Mesendoderm (in vitro differentiated cells): ENCODE measurements at regions not wholly inside any gene's neighbourhood (a gene's known extent, or its start where the extent isn't known, plus 50 kb on each side); places are given as distances from the start of the nearest gene placed in this dataset.

Experiments used
- DNase-seq: peaks from one replicate; pipeline ENCODE4 v3.0.0; 2013
- H2AK5ac ChIP-seq: 2 replicates; pipeline ENCODE4 v1.6.1; 2013; ENCODE audit warnings: low read length, inconsistent platforms
- H2BK120ac ChIP-seq: 2 replicates; pipeline ENCODE4 v1.6.1; 2013; ENCODE audit warnings: low read depth, mild to moderate bottlenecking, low read length, moderate library complexity, mixed read lengths
- H2BK15ac ChIP-seq: replicated peaks from 2 replicates; pipeline ENCODE4 v1.6.1; 2013; ENCODE audit warnings: low read depth, mild to moderate bottlenecking, moderate library complexity
- H2BK5ac ChIP-seq: 2 replicates; pipeline ENCODE4 v1.6.1; 2013; ENCODE audit warnings: low read length, inconsistent platforms
- H3K18ac ChIP-seq: 2 replicates; pipeline ENCODE4 v1.6.1; 2013; ENCODE audit warnings: mild to moderate bottlenecking, low read length, mixed read lengths
- H3K23ac ChIP-seq: one replicate; pipeline ENCODE4 v1.6.1; 2013; ENCODE audit warnings: low read length
- H3K27ac ChIP-seq: 2 replicates; pipeline ENCODE4 v1.5.1; 2013; ENCODE audit warnings: low read depth, mild to moderate bottlenecking, inconsistent platforms, low read length, moderate library complexity
- H3K27me3 ChIP-seq: 2 replicates; pipeline ENCODE4 v1.6.1; 2013; ENCODE audit warnings: low read length, control low read depth, mild to moderate bottlenecking, inconsistent platforms; ENCODE audit not compliant: insufficient read depth, poor library complexity
- H3K36me3 ChIP-seq: 2 replicates; pipeline ENCODE4 v1.6.1; 2013; ENCODE audit warnings: low read length, inconsistent platforms; ENCODE audit not compliant: control insufficient read depth, insufficient read depth
- H3K4ac ChIP-seq: one replicate; pipeline ENCODE4 v1.6.1; 2013; ENCODE audit warnings: low read depth, mild to moderate bottlenecking, low read length, moderate library complexity
- H3K4me1 ChIP-seq: 2 replicates; pipeline ENCODE4 v1.6.1; 2013; ENCODE audit warnings: low read depth, low read length, inconsistent platforms; ENCODE audit not compliant: control insufficient read depth
- H3K4me2 ChIP-seq: 2 replicates; pipeline ENCODE4 v1.6.1; 2013; ENCODE audit warnings: low read length
- H3K4me3 ChIP-seq: 2 replicates; pipeline ENCODE4 v1.5.1; 2013; ENCODE audit warnings: mild to moderate bottlenecking, low read length
- H3K56ac ChIP-seq: one replicate; pipeline ENCODE4 v1.6.1; 2013; ENCODE audit warnings: low read length
- H3K79me1 ChIP-seq: 2 replicates; pipeline ENCODE4 v1.6.1; 2013; ENCODE audit warnings: low read length, inconsistent platforms
- H3K79me2 ChIP-seq: 2 replicates; pipeline ENCODE4 v1.6.1; 2013; ENCODE audit warnings: mild to moderate bottlenecking, low read length; ENCODE audit not compliant: control insufficient read depth, insufficient read depth
- H3K9ac ChIP-seq: 2 replicates; pipeline ENCODE4 v1.6.1; 2013; ENCODE audit warnings: low read length, inconsistent platforms
- H4K5ac ChIP-seq: one replicate; pipeline ENCODE4 v1.6.1; 2013; ENCODE audit warnings: low read length
- H4K8ac ChIP-seq: one replicate; pipeline ENCODE4 v1.6.1; 2013; ENCODE audit warnings: low read depth, mild to moderate bottlenecking, control low read depth, low read length, moderate library complexity
- WGBS: extraction: QIAGEN DNeasy Blood & Tissue Kit; methylation state at CpG from one replicate; pipeline ENCODE4 v1.1.7; 2013; ENCODE audit warnings: low lambda C conversion rate, missing lambda C conversion rate; ENCODE audit not compliant: insufficient coverage; ENCODE audit errors: extremely low coverage; 5-methylcytosine and 5-hydroxymethylcytosine counted together

DNA sequence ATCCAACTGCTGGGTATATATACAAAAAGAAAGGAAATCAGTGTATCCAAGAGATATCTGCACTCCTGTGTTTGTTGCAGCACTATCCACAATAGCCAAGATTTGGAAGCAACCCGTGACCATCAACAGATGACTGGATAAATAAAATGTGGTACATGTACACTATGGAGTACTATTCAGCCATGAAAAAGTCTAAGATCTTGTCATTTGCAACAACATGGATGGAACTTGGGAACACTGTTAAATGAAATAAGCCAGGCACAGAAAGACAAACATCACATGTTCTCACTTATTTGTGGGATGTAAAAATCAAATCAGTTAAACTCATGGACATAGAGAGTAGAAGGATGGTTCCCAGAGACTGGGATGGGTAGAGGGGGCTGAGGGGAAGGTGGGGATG lies 620.7 kb downstream of the RBFOX1 start:
- Histone ChIP-seq H4K8ac (no peak overlapping the region), H2AK5ac (no peak overlapping the region), H3K56ac (no peak overlapping the region), H4K5ac (no peak overlapping the region), H3K4me3 (no peak overlapping the region), H2BK120ac (no peak overlapping the region), H3K4ac (no peak overlapping the region), H3K18ac (no peak overlapping the region), H3K79me2 (no peaks in the 10 kb centered on the region), H3K9ac (no peak overlapping the region), H3K27me3 (no peaks in the 10 kb centered on the region), H3K27ac (no peak overlapping the region), H3K23ac (no peak overlapping the region), H2BK5ac (no peak overlapping the region), H3K4me1 (no peaks in the 10 kb centered on the region), H3K36me3 (no peaks in the 10 kb centered on the region), H3K4me2 (no peak overlapping the region), H3K79me1 (no peaks in the 10 kb centered on the region), H2BK15ac (no peak overlapping the region)
- DNase-seq, result no peak
- WGBS, result no CpG with 5 or more reads among the region's 1 CpG

DNA sequence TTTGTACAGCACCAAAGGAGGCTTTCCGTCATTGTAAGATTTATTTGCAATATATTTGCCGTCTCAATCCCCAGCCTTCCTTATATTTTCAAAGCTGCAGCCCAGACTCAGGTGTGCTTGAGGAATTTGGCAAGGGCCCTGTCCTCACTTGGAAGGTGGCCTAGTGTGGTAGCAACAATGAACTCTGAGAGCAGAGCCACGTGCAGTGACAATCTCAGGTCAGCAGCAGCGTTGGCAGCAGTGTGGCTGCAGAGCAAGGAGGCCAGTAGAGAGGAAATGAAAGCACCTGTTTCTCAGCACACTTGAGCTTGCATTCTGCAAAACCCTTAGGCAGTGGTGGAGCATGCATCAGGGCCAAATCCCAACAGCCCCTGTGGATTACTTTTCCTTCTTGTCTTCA lies 613.5 kb downstream of the RBFOX1 start:
- no CpG with 5 or more reads among the region's 4 CpGs for WGBS
- no peak overlapping the region for H4K8ac ChIP-seq
- no peaks in the 10 kb centered on the region for H3K36me3 ChIP-seq
- DNase-seq, result no peak
- H2AK5ac ChIP-seq, result no peak overlapping the region
- no peaks in the 10 kb centered on the region for H3K79me2 ChIP-seq
- no peaks in the 10 kb centered on the region for H3K4me1 ChIP-seq
- H2BK5ac ChIP-seq, result no peak overlapping the region
- no peak overlapping the region for H2BK120ac ChIP-seq
- no peak overlapping the region for H4K5ac ChIP-seq
- no peak overlapping the region for H3K4me2 ChIP-seq
- no peaks in the 10 kb centered on the region for H3K27me3 ChIP-seq
- H3K4me3 ChIP-seq, result no peak overlapping the region
- H2BK15ac ChIP-seq, result no peak overlapping the region
- no peak overlapping the region for H3K4ac ChIP-seq
- H3K18ac ChIP-seq, result no peak overlapping the region
- H3K79me1 ChIP-seq, result no peaks in the 10 kb centered on the region
- H3K23ac ChIP-seq, result no peak overlapping the region
- no peak overlapping the region for H3K9ac ChIP-seq
- no peak overlapping the region for H3K56ac ChIP-seq
- no peak overlapping the region for H3K27ac ChIP-seq

DNA sequence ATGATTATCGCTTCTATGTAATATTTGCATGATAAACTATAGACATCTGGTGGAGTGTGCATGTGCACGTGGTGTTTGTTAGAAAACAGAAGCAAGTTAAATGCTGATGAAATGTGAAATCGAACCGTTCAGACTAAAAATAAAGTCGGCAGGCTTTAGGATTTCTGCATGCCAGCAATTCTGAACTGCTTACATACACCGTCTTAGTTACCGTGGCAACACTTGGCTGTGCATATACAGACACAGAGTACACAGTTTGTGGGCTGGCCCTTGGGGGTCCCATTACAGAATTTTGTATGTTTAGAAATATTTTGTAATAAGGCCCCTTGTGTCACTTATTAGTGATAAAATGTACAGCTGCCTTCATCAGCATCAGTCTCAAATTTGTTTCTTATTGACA lies 605.5 kb downstream of the RBFOX1 start:
- H3K36me3 ChIP-seq, result no peaks in the 10 kb centered on the region
- no peak overlapping the region for H2AK5ac ChIP-seq
- H2BK15ac ChIP-seq, result no peak overlapping the region
- no peaks in the 10 kb centered on the region for H3K79me2 ChIP-seq
- no peak overlapping the region for H3K4me3 ChIP-seq
- H3K4me2 ChIP-seq, result no peak overlapping the region
- H3K27me3 ChIP-seq, result no peaks in the 10 kb centered on the region
- no peak overlapping the region for H3K27ac ChIP-seq
- no peaks in the 10 kb centered on the region for H3K79me1 ChIP-seq
- DNase-seq, result peak; percentile 4
- H2BK120ac ChIP-seq, result no peak overlapping the region
- WGBS, result no CpG with 5 or more reads among the region's 7 CpGs
- no peaks in the 10 kb centered on the region for H3K4me1 ChIP-seq
- no peak overlapping the region for H4K5ac ChIP-seq
- no peak overlapping the region for H3K23ac ChIP-seq
- H3K18ac ChIP-seq, result no peak overlapping the region
- no peak overlapping the region for H2BK5ac ChIP-seq
- no peak overlapping the region for H4K8ac ChIP-seq
- H3K4ac ChIP-seq, result no peak overlapping the region
- no peak overlapping the region for H3K9ac ChIP-seq
- H3K56ac ChIP-seq, result no peak overlapping the region

DNA sequence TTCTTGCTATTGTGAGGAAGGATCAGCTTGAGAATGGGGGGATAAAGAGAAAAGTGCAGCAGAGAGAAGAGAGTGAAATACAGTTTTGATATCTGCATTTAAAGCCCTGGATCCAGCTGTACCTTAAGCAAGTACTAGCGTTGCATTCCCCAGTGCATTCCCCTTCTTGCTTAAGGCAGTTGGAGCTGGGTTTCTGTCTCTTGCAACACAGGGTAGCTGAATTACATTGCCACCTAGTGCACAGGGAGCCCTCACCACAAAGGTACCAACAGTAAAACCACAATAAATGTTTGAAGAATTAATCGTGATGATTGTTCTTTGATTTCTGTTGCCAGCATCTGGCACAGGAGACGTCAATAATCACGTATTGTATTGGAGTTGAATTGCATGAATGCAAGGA lies 588.7 kb downstream of the RBFOX1 start:
- no CpG with 5 or more reads among the region's 4 CpGs for WGBS
- no peak overlapping the region for H3K4me3 ChIP-seq
- H3K9ac ChIP-seq, result no peak overlapping the region
- no peak overlapping the region for H3K4ac ChIP-seq
- no peak overlapping the region for H3K23ac ChIP-seq
- H3K4me1 ChIP-seq, result no peaks in the 10 kb centered on the region
- H2BK5ac ChIP-seq, result no peak overlapping the region
- no peaks in the 10 kb centered on the region for H3K27me3 ChIP-seq
- peak overlapping the region; percentile 45 for H3K18ac ChIP-seq
- H3K27ac ChIP-seq, result no peak overlapping the region
- H3K79me1 ChIP-seq, result no peaks in the 10 kb centered on the region
- no peak overlapping the region for H4K5ac ChIP-seq
- DNase-seq, result peak; percentile 69
- no peaks in the 10 kb centered on the region for H3K36me3 ChIP-seq
- H3K79me2 ChIP-seq, result no peaks in the 10 kb centered on the region
- no peak overlapping the region for H2BK15ac ChIP-seq
- no peak overlapping the region for H2BK120ac ChIP-seq
- H4K8ac ChIP-seq, result no peak overlapping the region
- H2AK5ac ChIP-seq, result no peak overlapping the region
- H3K56ac ChIP-seq, result no peak overlapping the region
- H3K4me2 ChIP-seq, result no peak overlapping the region

DNA sequence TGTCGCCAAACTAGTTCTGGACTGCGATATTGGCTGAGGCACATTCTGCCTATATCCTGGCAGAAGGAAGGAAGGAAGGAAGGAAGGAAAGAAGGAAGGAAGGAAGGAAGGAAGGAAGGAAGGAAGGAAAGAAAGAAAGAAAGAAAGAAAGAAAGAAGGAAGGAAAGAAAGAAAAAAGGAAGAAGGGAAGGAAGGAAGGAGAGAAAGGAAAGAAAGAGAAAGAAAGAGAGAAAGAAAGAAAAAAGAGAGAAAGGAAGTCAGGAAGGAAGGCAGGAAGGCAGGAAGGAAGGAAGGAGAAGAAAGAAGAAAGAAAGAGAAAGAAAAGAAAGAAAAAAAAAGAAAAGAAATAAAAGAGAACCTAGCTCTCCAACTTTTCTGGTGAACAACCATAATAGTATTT lies 587.1 kb downstream of the RBFOX1 start:
- Histone ChIP-seq H3K4me2 (no peak overlapping the region), H2BK15ac (no peak overlapping the region), H3K23ac (no peak overlapping the region), H3K56ac (no peak overlapping the region), H3K4ac (no peak overlapping the region), H2BK120ac (no peak overlapping the region), H3K36me3 (no peaks in the 10 kb centered on the region), H2AK5ac (no peak overlapping the region), H3K27ac (no peak overlapping the region), H3K79me1 (no peaks in the 10 kb centered on the region), H3K27me3 (no peaks in the 10 kb centered on the region), H2BK5ac (no peak overlapping the region), H4K8ac (no peak overlapping the region), H3K4me3 (no peak overlapping the region), H4K5ac (no peak overlapping the region), H3K4me1 (no peaks in the 10 kb centered on the region), H3K9ac (no peak overlapping the region), H3K79me2 (no peaks in the 10 kb centered on the region), H3K18ac (no peak overlapping the region)
- WGBS, result no CpG with 5 or more reads among the region's 2 CpGs
- DNase-seq, result no peak

DNA sequence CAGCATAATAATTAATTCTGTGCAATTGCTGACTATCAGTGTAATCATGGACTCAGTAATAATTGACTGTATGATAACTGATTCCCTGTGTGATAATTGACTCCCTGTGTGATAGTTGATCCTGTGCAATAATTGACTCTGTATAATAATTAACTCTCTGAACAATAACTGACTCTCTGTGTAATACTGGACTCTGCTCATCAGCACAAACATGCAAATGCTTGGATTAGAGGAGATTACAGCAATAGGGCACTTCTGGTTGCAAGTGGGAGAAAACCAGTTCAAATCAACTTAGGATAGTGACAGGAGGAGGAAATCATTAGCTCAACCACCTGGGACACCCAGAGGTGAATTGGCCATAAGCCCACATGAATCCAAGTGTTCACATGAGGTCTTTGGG lies 582.1 kb downstream of the RBFOX1 start:
- Histone ChIP-seq H3K4me1 (no peaks in the 10 kb centered on the region), H4K5ac (no peak overlapping the region), H3K56ac (no peak overlapping the region), H3K4ac (no peak overlapping the region), H4K8ac (no peak overlapping the region), H3K79me1 (no peaks in the 10 kb centered on the region), H2BK15ac (no peak overlapping the region), H3K4me2 (no peak overlapping the region), H3K79me2 (no peaks in the 10 kb centered on the region), H2BK5ac (no peak overlapping the region), H3K4me3 (no peak overlapping the region), H2BK120ac (no peak overlapping the region), H3K27me3 (no peaks in the 10 kb centered on the region), H2AK5ac (no peak overlapping the region), H3K18ac (no peak overlapping the region), H3K23ac (no peak overlapping the region), H3K27ac (no peak overlapping the region), H3K9ac (no peak overlapping the region), H3K36me3 (no peaks in the 10 kb centered on the region)
- no peak for DNase-seq
